K562 (cell line): ENCODE measurements at regions not wholly inside any gene's neighbourhood (a gene's known extent, or its start where the extent isn't known, plus 50 kb on each side); places are given as distances from the start of the nearest gene placed in this dataset.

ENCODE experiments used
- ATAC-seq: fragments of 200-7000 bp; cut with Tn5 transposase; 3 replicates; pipeline ENCODE4 v1.9.1; 2020; ENCODE audit warnings: moderate library complexity
- BruUV-seq: library from RNA; stranded (reverse); fragments of 400-500 nt; replicated peaks from 2 replicates; lab custom pipeline; 2021; lab: Mats Ljungman, UMichigan
- CTCF ChIA-PET: fragments of 300-600 bp; formaldehyde crosslinking; extraction: SDS; loops from one replicate; lab custom pipeline; 2021; ENCODE audit warnings: low intra/inter-chr PET ratio; lab: Yijun Ruan, JAX
- POLR2A ChIA-PET: fragments of 300-600, 350-650 bp; sonication (Branson Sonifier 250); formaldehyde crosslinking; extraction: SDS; loops from one replicate; lab custom pipeline; 2021; ENCODE audit warnings: antibody characterized with exemption, inconsistent platforms; lab: Yijun Ruan, JAX
- DNase-seq, 4 experiments: peaks; one replicate each; pipeline versions ENCODE4 v3.0.0 to v3.0.0-alpha.2; 2011 to 2018; ENCODE audit warnings: low spot score in 3 of 4, mixed read lengths in 3 of 4; ENCODE audit errors: extremely low read depth in 1 of 4
- FAIRE-seq: peaks from 2 replicates; lab custom pipeline; 2011; peaks lifted over from hg19 to GRCh38; lab: Jason Lieb, UNC
- H2AFZ ChIP-seq: 2 replicates; pipeline ENCODE4 v1.6.0; 2011; ENCODE audit warnings: low read depth, low read length, control low read depth, inconsistent platforms
- H3K27ac ChIP-seq: fragments of 200-600 bp; 3 replicates; pipeline ENCODE4 v1.8.0; 2011; ENCODE audit warnings: low read depth, mild to moderate bottlenecking, control low read depth, inconsistent platforms, low read length, moderate library complexity, mixed read lengths; ENCODE audit errors: extremely low read depth
- H3K27me3 ChIP-seq, 2 experiments: fragments of 300-600 bp in 1 of 2; 2 replicates in 1 of 2; 3 replicates in 1 of 2; pipeline versions ENCODE4 v1.6.0 to v1.8.0; 2011; ENCODE audit warnings: inconsistent platforms in 2 of 2, low read length in 2 of 2, mild to moderate bottlenecking in 1 of 2, mixed read lengths in 1 of 2, moderate library complexity in 1 of 2; ENCODE audit not compliant: control insufficient read depth in 2 of 2, insufficient read depth in 2 of 2
- H3K36me3 ChIP-seq: fragments of 300-600 bp; 3 replicates; pipeline ENCODE4 v1.8.0; 2011; ENCODE audit warnings: mild to moderate bottlenecking, low read length, inconsistent platforms; ENCODE audit not compliant: control insufficient read depth, insufficient read depth
- H3K4me1 ChIP-seq, 2 experiments: fragments of 200-600 bp in 1 of 2; replicated peaks in 1 of 2; 2 replicates in 1 of 2; 3 replicates in 1 of 2; pipeline versions ENCODE4 v1.5.1 to v1.8.0; 2011; ENCODE audit warnings: inconsistent platforms in 2 of 2, low read length in 2 of 2, mild to moderate bottlenecking in 1 of 2, mixed read lengths in 1 of 2, moderate library complexity in 1 of 2; ENCODE audit not compliant: control insufficient read depth in 2 of 2, insufficient read depth in 2 of 2
- H3K4me2 ChIP-seq: 2 replicates; pipeline ENCODE4 v1.6.1; 2011; ENCODE audit warnings: low read length, control low read depth, inconsistent platforms, mixed read lengths; ENCODE audit not compliant: insufficient read depth
- H3K4me3 ChIP-seq: fragments of 200-600 bp; sonication (generic), shearing (Covaris generic); 2 replicates; pipeline ENCODE4 v1.5.1; 2016; ENCODE audit warnings: control low read depth, inconsistent platforms
- H3K79me2 ChIP-seq: fragments of 200-600 bp; 3 replicates; pipeline ENCODE4 v1.8.0; 2011; ENCODE audit warnings: low read length, inconsistent platforms; ENCODE audit not compliant: control insufficient read depth, insufficient read depth
- H3K9ac ChIP-seq, 2 experiments: 2 replicates each; pipeline versions ENCODE4 v1.6.0 to v1.6.1; 2011; ENCODE audit warnings: low read depth in 2 of 2, low read length in 2 of 2, control low read depth in 1 of 2, inconsistent platforms in 1 of 2, mild to moderate bottlenecking in 1 of 2, mixed read lengths in 1 of 2; ENCODE audit not compliant: insufficient read depth in 1 of 2
- H3K9me1 ChIP-seq: one replicate; pipeline ENCODE4 v1.6.0; 2011; ENCODE audit warnings: inconsistent platforms, mild to moderate bottlenecking, low read length, moderate library complexity; ENCODE audit not compliant: control insufficient read depth, insufficient read depth
- H3K9me3 ChIP-seq: replicated peaks from 2 replicates; pipeline ENCODE4 v1.5.1; 2011; ENCODE audit warnings: low read depth, low read length, inconsistent platforms; ENCODE audit not compliant: control insufficient read depth, insufficient read depth
- H4K20me1 ChIP-seq: replicated peaks from 2 replicates; pipeline ENCODE4 v1.6.1; 2011; ENCODE audit warnings: low read length, inconsistent platforms, mixed read lengths; ENCODE audit not compliant: control insufficient read depth, insufficient read depth
- ELF1 ChIP-seq: fragments of 200-800 bp; sonication (Bioruptor generic); IDR thresholded peaks from 2 replicates; pipeline ENCODE4 v1.6.1; 2016; ENCODE audit warnings: missing genetic modification characterization, missing compliant biosample characterization
- ELF4 ChIP-seq: fragments of 450-650 bp; formaldehyde crosslinking; IDR thresholded peaks from 2 replicates; pipeline ENCODE4 v1.4.0; 2022; ENCODE audit warnings: missing genetic modification characterization
- ILF3 ChIP-seq: fragments of 450-650 bp; IDR thresholded peaks from 2 replicates; pipeline ENCODE4 v1.6.1; 2018; ENCODE audit warnings: antibody characterized with exemption, mild to moderate bottlenecking, moderate library complexity, borderline replicate concordance
- NCOA2 ChIP-seq, 2 experiments: fragments of 450-650 bp; IDR thresholded peaks; 2 replicates each; pipeline ENCODE4 v1.6.1; 2018; ENCODE audit warnings: mild to moderate bottlenecking in 2 of 2, moderate library complexity in 1 of 2; ENCODE audit not compliant: partially characterized antibody in 2 of 2
- POLR2B ChIP-seq: fragments of 450-650 bp; IDR thresholded peaks from 2 replicates; pipeline ENCODE4 v1.6.1; 2018; ENCODE audit warnings: low read depth; ENCODE audit not compliant: partially characterized antibody
- RB1 ChIP-seq: fragments of 450-650 bp; IDR thresholded peaks from 2 replicates; pipeline ENCODE4 v1.6.1; 2017; ENCODE audit warnings: low read depth, mild to moderate bottlenecking
- SIN3A ChIP-seq, 2 experiments: fragments of 150-350 bp in 1 of 2; IDR thresholded peaks; 2 replicates each; pipeline ENCODE4 v1.6.1; 2011 to 2016; ENCODE audit warnings: borderline replicate concordance in 2 of 2, low read depth in 2 of 2, low read length in 2 of 2, mild to moderate bottlenecking in 2 of 2, moderate library complexity in 2 of 2; ENCODE audit not compliant: control insufficient read depth in 1 of 2
- SMARCB1 ChIP-seq: IDR thresholded peaks from 2 replicates; pipeline ENCODE4 v1.6.1; 2011; ENCODE audit warnings: improper control_type of control experiment, low read depth; ENCODE audit not compliant: insufficient read length
- SP2 ChIP-seq: IDR thresholded peaks from 2 replicates; pipeline ENCODE4 v1.6.1; 2011; ENCODE audit warnings: mild to moderate bottlenecking, low read depth, low read length, moderate library complexity; ENCODE audit not compliant: poor library complexity, severe bottlenecking; ENCODE audit errors: extremely low read depth
- SPI1 ChIP-seq: IDR thresholded peaks from 2 replicates; pipeline ENCODE4 v1.6.1; 2011; ENCODE audit warnings: low read depth, low read length, control low read depth, borderline replicate concordance
- ZNF184 ChIP-seq: sonication (generic); formaldehyde crosslinking; IDR thresholded peaks from 2 replicates; pipeline ENCODE4 v1.5.0; 2020; ENCODE audit warnings: missing genetic modification reagents
- WGBS: fragments of 100-300 bp; shearing (Covaris generic); methylation state at CpG from one replicate; pipeline ENCODE4 v1.1.6; 2016; ENCODE audit warnings: low coverage, mixed read lengths; ENCODE audit not compliant: insufficient coverage; ENCODE audit errors: missing lambda C conversion rate; 5-methylcytosine and 5-hydroxymethylcytosine counted together
- in situ Hi-C: fragments of 300-500 bp; cut with MboI; formaldehyde crosslinking; loops from 4 replicates; pipeline ENCODE4 v1.15.0; 2018; ENCODE audit warnings: inconsistent platforms, mixed read lengths
- intact Hi-C: fragments of 100-400 bp; cut with micrococcal nuclease; formaldehyde crosslinking; loops from 2 replicates; pipeline ENCODE4 v1.14.2; 2022
- TF ChIP-seq, protein P1 (sequence below): fragments of 150-350 bp; IDR thresholded peaks from 2 replicates; pipeline ENCODE4 v1.6.1; 2014; ENCODE audit warnings: low read depth, mild to moderate bottlenecking, low read length, borderline replicate concordance
- TF ChIP-seq, protein P2 (sequence below): fragments of 250-450 bp; sonication (Bioruptor Pico); IDR thresholded peaks from 2 replicates; pipeline ENCODE4 v1.5.0; 2021; ENCODE audit warnings: mild to moderate bottlenecking, moderate library complexity

DNA sequence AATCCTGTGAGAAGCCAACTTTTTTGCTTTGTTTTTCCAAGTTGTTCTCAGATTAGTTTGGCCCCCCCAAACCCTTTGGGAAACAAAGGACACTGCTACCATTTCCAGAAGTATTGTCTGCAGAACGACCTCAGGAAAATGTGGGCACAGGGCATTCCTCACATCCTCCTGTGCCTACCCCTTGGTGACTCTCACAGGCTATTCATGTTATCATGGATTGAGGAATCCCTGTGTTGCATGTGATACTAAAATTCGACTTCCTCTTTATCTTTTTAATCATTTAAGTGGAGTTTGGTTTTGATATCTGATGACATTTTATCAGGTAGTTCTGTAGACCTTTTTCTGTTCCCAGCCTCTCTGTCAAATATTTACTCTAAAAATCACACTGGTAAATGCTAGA, 184.5 kb downstream of the FASLG start:
- 0% methylated on average over 2 of the region's 2 CpGs for WGBS
- Histone ChIP-seq H3K9me3 (no peaks in the 10 kb centered on the region), H3K27me3 (no peaks in the 10 kb centered on the region), H2AFZ (no peak overlapping the region), H3K4me3 (no peak overlapping the region), H3K4me1 (no peaks in the 10 kb centered on the region; a peak in 1 of 5 replicates), H3K4me2 (no peak overlapping the region), H3K9me1 (no peaks in the 10 kb centered on the region), H3K9ac (no peak overlapping the region), H4K20me1 (no peaks in the 10 kb centered on the region), H3K79me2 (no peaks in the 10 kb centered on the region), H3K36me3 (no peaks in the 10 kb centered on the region), H3K27ac (no peak overlapping the region)
- FAIRE-seq (no peak), DNase-seq (no peak), ATAC-seq (no peak)
- ChIA-PET CTCF (no interaction called here), POLR2A (interaction anchor here (0.6 kb wide), 1 partner anchor 17 kb away, joined by 3 read pairs; no protein-coding TSS in a partner anchor)
- BruUV-seq = no TSS peak
- in situ Hi-C loops = no loop called here
- intact Hi-C loops = loop anchor here (5.0 kb wide), 1 partner anchor 359 kb away; no protein-coding TSS in a partner anchor
- TF ChIP-seq SP2 = no peak
- TF ChIP-seq ILF3 = no peak
- TF ChIP-seq SMARCB1 = no peak
- TF ChIP-seq, protein P1, sequence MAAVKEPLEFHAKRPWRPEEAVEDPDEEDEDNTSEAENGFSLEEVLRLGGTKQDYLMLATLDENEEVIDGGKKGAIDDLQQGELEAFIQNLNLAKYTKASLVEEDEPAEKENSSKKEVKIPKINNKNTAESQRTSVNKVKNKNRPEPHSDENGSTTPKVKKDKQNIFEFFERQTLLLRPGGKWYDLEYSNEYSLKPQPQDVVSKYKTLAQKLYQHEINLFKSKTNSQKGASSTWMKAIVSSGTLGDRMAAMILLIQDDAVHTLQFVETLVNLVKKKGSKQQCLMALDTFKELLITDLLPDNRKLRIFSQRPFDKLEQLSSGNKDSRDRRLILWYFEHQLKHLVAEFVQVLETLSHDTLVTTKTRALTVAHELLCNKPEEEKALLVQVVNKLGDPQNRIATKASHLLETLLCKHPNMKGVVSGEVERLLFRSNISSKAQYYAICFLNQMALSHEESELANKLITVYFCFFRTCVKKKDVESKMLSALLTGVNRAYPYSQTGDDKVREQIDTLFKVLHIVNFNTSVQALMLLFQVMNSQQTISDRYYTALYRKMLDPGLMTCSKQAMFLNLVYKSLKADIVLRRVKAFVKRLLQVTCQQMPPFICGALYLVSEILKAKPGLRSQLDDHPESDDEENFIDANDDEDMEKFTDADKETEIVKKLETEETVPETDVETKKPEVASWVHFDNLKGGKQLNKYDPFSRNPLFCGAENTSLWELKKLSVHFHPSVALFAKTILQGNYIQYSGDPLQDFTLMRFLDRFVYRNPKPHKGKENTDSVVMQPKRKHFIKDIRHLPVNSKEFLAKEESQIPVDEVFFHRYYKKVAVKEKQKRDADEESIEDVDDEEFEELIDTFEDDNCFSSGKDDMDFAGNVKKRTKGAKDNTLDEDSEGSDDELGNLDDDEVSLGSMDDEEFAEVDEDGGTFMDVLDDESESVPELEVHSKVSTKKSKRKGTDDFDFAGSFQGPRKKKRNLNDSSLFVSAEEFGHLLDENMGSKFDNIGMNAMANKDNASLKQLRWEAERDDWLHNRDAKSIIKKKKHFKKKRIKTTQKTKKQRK = no peak
- TF ChIP-seq POLR2B = no peak
- TF ChIP-seq ELF1 (tag) = no peak
- TF ChIP-seq SPI1 = no peak
- no peak for TF ChIP-seq RB1
- no peak for TF ChIP-seq NCOA2 (IDR thresholded peaks at IDR 0.05; ENCODE audit: partially characterized antibody in 2 of 2)
- TF ChIP-seq ELF4 = no peak
- no peak for TF ChIP-seq SIN3A (IDR thresholded peaks at IDR 0.05; ENCODE audit: borderline replicate concordance in 2 of 2, control insufficient read depth in 1 of 2, low read depth in 2 of 2, low read length in 2 of 2)
- TF ChIP-seq, protein P2, sequence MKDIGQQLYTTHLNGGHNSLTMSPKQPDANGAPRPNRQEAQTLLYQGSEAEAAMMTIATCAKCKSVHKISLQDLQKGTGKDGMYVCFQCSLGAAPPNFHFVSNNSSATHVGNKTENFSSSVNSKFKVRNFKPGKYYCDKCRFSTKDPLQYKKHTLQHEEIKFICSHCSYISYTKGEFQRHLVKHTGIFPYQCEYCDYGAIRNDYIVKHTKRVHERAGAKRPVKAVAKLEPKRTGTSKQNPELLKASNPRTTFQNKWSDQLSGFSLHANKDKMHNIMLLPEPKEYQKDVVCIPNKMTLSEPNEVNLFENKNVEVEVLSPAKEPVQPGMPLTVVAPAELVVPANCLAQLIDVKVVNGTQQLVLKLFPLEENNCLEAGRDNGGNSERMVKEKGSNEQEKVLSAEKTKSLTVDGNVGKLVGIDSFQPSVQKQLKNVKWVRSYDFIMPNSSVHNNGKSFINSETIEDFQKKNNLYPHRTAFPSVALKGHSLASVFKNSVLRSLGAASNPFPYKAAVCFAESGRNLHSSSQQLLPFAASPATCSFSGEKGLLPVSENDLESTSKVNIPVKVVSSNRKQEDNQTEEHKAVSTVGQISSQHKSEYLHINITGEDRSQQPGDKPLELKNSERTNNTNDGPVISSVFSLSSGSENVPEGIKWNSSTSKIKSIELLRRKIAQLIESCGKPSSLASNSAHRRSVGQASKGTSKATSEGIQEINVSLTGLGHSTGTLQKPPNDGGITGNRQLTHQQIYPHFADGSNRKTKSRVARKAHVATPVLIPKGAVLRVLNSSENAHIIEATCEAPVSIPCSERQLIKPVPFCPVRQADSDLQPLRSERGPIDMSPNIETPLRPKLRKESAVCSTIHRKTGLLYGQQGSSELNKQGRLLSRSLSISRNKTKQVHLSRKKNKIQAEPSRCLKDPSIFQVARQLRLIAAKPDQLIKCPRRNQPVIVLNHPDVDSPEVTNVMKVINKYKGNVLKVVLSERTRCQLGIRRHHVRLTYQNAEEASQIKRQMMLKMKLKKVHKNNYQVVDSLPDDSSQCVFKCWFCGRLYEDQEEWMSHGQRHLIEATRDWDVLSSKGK = no peak
- no peak for TF ChIP-seq ZNF184 (CRISPR knock-in tag)
